Neural progenitor cell (in vitro differentiated cells): ENCODE measurements at regions not wholly inside any gene's neighbourhood (a gene's known extent, or its start where the extent isn't known, plus 50 kb on each side); places are given as distances from the start of the nearest gene placed in this dataset.

Source experiments
- DNase-seq: peaks from one replicate; pipeline ENCODE4 v3.0.0-alpha.2; 2016; ENCODE audit warnings: low spot score
- H2AFZ ChIP-seq: fragments of 200-600 bp; sonication (generic); replicated peaks from 2 replicates; pipeline ENCODE4 v1.6.1; 2016; ENCODE audit warnings: antibody characterized with exemption
- H3F3A ChIP-seq: fragments of 200-600 bp; sonication (generic); 2 replicates; pipeline ENCODE4 v1.6.1; 2016; ENCODE audit warnings: antibody characterized with exemption, low read depth
- H3K27ac ChIP-seq: fragments of 200-600 bp; sonication (generic); 2 replicates; pipeline ENCODE4 v1.5.1; 2016; ENCODE audit warnings: mild to moderate bottlenecking
- H3K27me3 ChIP-seq: fragments of 200-600 bp; sonication (generic); 2 replicates; pipeline ENCODE4 v1.6.1; 2016; ENCODE audit warnings: mild to moderate bottlenecking, moderate library complexity
- H3K36me3 ChIP-seq: fragments of 200-600 bp; sonication (generic); 2 replicates; pipeline ENCODE4 v1.5.1; 2016
- H3K4me1 ChIP-seq: fragments of 200-600 bp; sonication (generic); 2 replicates; pipeline ENCODE4 v1.6.1; 2016; ENCODE audit warnings: mixed run types
- H3K4me2 ChIP-seq: fragments of 200-600 bp; sonication (generic); 2 replicates; pipeline ENCODE4 v1.6.1; 2016
- H3K4me3 ChIP-seq: fragments of 200-600 bp; sonication (generic); 2 replicates; pipeline ENCODE4 v1.5.1; 2016
- H3K79me2 ChIP-seq: fragments of 200-600 bp; sonication (generic); 2 replicates; pipeline ENCODE4 v1.6.1; 2016; ENCODE audit warnings: low read depth
- H3K9ac ChIP-seq: fragments of 200-600 bp; sonication (generic); 2 replicates; pipeline ENCODE4 v1.6.1; 2016
- H3K9me3 ChIP-seq: fragments of 200-600 bp; sonication (generic); 2 replicates; pipeline ENCODE4 v1.5.1; 2016; ENCODE audit warnings: low read depth
- H4K20me1 ChIP-seq: fragments of 200-600 bp; sonication (generic); 2 replicates; pipeline ENCODE4 v1.6.1; 2016; ENCODE audit warnings: low read depth
- H3K27ac Mint-ChIP-seq: 3 replicates; pipeline ENCODE4 v1.8.0; 2021; ENCODE audit warnings: mixed read lengths
- H3K27me3 Mint-ChIP-seq: 2 replicates; pipeline ENCODE4 v1.8.0; 2022; ENCODE audit warnings: low read depth, mild to moderate bottlenecking, inconsistent platforms, moderate library complexity, mixed read lengths; ENCODE audit not compliant: insufficient read depth
- H3K36me3 Mint-ChIP-seq: 3 replicates; pipeline ENCODE4 v1.8.0; 2021; ENCODE audit warnings: mixed read lengths
- H3K4me1 Mint-ChIP-seq: 3 replicates; pipeline ENCODE4 v1.8.0; 2021; ENCODE audit warnings: mixed read lengths
- H3K4me3 Mint-ChIP-seq: 3 replicates; pipeline ENCODE4 v1.8.0; 2021; ENCODE audit warnings: mild to moderate bottlenecking, moderate library complexity, mixed read lengths
- H3K9me3 Mint-ChIP-seq: 3 replicates; pipeline ENCODE4 v1.8.0; 2020; ENCODE audit warnings: mixed read lengths
- CTCF ChIP-seq: fragments of 200-600 bp; sonication (generic); IDR thresholded peaks from 2 replicates; pipeline ENCODE4 v1.5.1; 2017; ENCODE audit warnings: antibody characterized with exemption, mild to moderate bottlenecking
- EZH2 ChIP-seq: fragments of 200-600 bp; sonication (generic); IDR thresholded peaks from 2 replicates; pipeline ENCODE4 v1.6.1; 2017; ENCODE audit warnings: antibody characterized with exemption, mild to moderate bottlenecking, moderate library complexity
- EZH2phosphoT487 ChIP-seq: fragments of 200-600 bp; sonication (generic); IDR thresholded peaks from 2 replicates; pipeline ENCODE4 v1.6.1; 2017; ENCODE audit warnings: antibody characterized with exemption

GRCh38 chr9:115517335-115518075 is 399.5 kb upstream of the TNC start:
- no peaks in the 10 kb centered on the region for H3K9me3 ChIP-seq
- no peaks in the 10 kb centered on the region for H3K36me3 ChIP-seq
- H3K4me1 ChIP-seq, result peaks cover 26% of the 10 kb centered on the region
- H3K27ac ChIP-seq, result no peak overlapping the region
- no peaks in the 10 kb centered on the region for H3F3A ChIP-seq
- Mint-ChIP-seq H3K27ac (no peak overlapping the region), H3K4me1 (peaks cover 9% of the 10 kb centered on the region), H3K9me3 (no peaks in the 10 kb centered on the region), H3K4me3 (no peak overlapping the region), H3K27me3 (no peaks in the 10 kb centered on the region), H3K36me3 (no peaks in the 10 kb centered on the region)
- no peak overlapping the region for H3K4me3 ChIP-seq
- H3K27me3 ChIP-seq, result no peaks in the 10 kb centered on the region
- H3K9ac ChIP-seq, result no peak overlapping the region
- H2AFZ ChIP-seq, result no peak overlapping the region
- DNase-seq, result no peak
- no peaks in the 10 kb centered on the region for H4K20me1 ChIP-seq
- H3K4me2 ChIP-seq, result no peak overlapping the region
- TF ChIP-seq EZH2, result no peak
- no peak for TF ChIP-seq CTCF
- TF ChIP-seq EZH2phosphoT487, result no peak
- no peaks in the 10 kb centered on the region for H3K79me2 ChIP-seq

GRCh38 chr9:115520646-115521045 is 402.7 kb upstream of the TNC start:
- Mint-ChIP-seq H3K4me3 (no peak overlapping the region), H3K9me3 (no peaks in the 10 kb centered on the region)
- peaks cover 9% of the 10 kb centered on the region for H3K4me1 ChIP-seq

GRCh38 chr9:115522912-115523311 is 405.0 kb upstream of the TNC start:
- Mint-ChIP-seq H3K9me3 (no peaks in the 10 kb centered on the region), H3K27me3 (no peaks in the 10 kb centered on the region)

More at GRCh38 chr9:115520646-115521045, 402.7 kb upstream of the TNC start:
- no peaks in the 10 kb centered on the region for H3K27me3 ChIP-seq
- H3K4me2 ChIP-seq, result no peak overlapping the region
- no peak overlapping the region for H3K9ac ChIP-seq
- H3F3A ChIP-seq, result no peaks in the 10 kb centered on the region
- H3K4me3 ChIP-seq, result no peak overlapping the region
- Mint-ChIP-seq H3K27me3 (no peaks in the 10 kb centered on the region), H3K4me1 (peaks cover 9% of the 10 kb centered on the region), H3K27ac (no peak overlapping the region), H3K36me3 (no peaks in the 10 kb centered on the region)
- no peak overlapping the region for H2AFZ ChIP-seq
- H3K27ac ChIP-seq, result no peak overlapping the region
- no peaks in the 10 kb centered on the region for H3K9me3 ChIP-seq
- H4K20me1 ChIP-seq, result no peaks in the 10 kb centered on the region
- peak; percentile 10 for DNase-seq
- TF ChIP-seq EZH2, result no peak
- TF ChIP-seq EZH2phosphoT487, result no peak
- TF ChIP-seq CTCF, result no peak
- no peaks in the 10 kb centered on the region for H3K36me3 ChIP-seq
- no peaks in the 10 kb centered on the region for H3K79me2 ChIP-seq

More at GRCh38 chr9:115522912-115523311, 405.0 kb upstream of the TNC start:
- Histone ChIP-seq H3K4me1 (peaks cover 9% of the 10 kb centered on the region), H3K4me2 (no peak overlapping the region), H4K20me1 (no peaks in the 10 kb centered on the region), H2AFZ (no peak overlapping the region), H3F3A (no peaks in the 10 kb centered on the region), H3K9ac (no peak overlapping the region), H3K27ac (no peak overlapping the region), H3K4me3 (no peak overlapping the region), H3K36me3 (no peaks in the 10 kb centered on the region), H3K79me2 (no peaks in the 10 kb centered on the region), H3K9me3 (no peaks in the 10 kb centered on the region), H3K27me3 (no peaks in the 10 kb centered on the region)
- H3K4me3 Mint-ChIP-seq, result no peak overlapping the region
- no peak for TF ChIP-seq EZH2phosphoT487
- no peak for TF ChIP-seq CTCF
- no peak for TF ChIP-seq EZH2
- H3K36me3 Mint-ChIP-seq, result no peaks in the 10 kb centered on the region
- no peak for DNase-seq
- H3K4me1 Mint-ChIP-seq, result peaks cover 9% of the 10 kb centered on the region
- no peak overlapping the region for H3K27ac Mint-ChIP-seq
